ENCODE measurements at regions not wholly inside any gene's neighbourhood (a gene's known extent, or its start where the extent isn't known, plus 50 kb on each side); places are given as distances from the start of the nearest gene placed in this dataset.

DNA sequence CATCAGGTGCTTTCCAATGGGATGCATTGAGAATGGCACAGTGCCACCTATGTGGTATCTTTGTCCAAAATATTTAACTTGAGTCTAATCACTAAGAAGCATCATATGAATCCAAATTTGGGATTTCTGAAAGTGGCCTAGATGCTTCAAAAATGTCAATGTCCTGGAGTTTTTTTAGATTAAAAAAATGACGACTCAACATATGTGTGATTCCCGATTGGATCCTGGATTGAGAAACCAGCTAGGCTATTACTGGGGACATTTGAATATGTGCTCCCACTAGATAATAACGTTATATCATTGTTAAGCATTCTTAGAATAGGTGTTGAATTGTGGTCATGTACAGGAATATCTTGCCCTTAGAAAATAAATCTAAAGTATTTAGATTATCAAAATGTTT lies 189.2 kb downstream of the TBXT start:
- TF ChIP-seq POLR2AphosphoS5 (IDR thresholded peaks at IDR 0.05): no peak
- TF ChIP-seq, protein P1, sequence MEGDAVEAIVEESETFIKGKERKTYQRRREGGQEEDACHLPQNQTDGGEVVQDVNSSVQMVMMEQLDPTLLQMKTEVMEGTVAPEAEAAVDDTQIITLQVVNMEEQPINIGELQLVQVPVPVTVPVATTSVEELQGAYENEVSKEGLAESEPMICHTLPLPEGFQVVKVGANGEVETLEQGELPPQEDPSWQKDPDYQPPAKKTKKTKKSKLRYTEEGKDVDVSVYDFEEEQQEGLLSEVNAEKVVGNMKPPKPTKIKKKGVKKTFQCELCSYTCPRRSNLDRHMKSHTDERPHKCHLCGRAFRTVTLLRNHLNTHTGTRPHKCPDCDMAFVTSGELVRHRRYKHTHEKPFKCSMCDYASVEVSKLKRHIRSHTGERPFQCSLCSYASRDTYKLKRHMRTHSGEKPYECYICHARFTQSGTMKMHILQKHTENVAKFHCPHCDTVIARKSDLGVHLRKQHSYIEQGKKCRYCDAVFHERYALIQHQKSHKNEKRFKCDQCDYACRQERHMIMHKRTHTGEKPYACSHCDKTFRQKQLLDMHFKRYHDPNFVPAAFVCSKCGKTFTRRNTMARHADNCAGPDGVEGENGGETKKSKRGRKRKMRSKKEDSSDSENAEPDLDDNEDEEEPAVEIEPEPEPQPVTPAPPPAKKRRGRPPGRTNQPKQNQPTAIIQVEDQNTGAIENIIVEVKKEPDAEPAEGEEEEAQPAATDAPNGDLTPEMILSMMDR (IDR thresholded peaks at IDR 0.05): no peak
- no peak for TF ChIP-seq POLR2A (IDR thresholded peaks at IDR 0.05)
- TF ChIP-seq EP300 (IDR thresholded peaks at IDR 0.05): no peak
- DNase-seq (no peak), ATAC-seq (ENCODE audit: low FRiP score in 2 of 2) (no peak)
- no peaks in the 10 kb centered on the region for H3K36me3 ChIP-seq
- no peaks in the 10 kb centered on the region for H3K9me3 ChIP-seq
- H3K4me3 ChIP-seq: no peak overlapping the region
- H3K4me1 ChIP-seq: no peaks in the 10 kb centered on the region
- 82 to 84% methylated on average over 3 of the region's 3 CpGs for WGBS, 2 donors
- no peaks in the 10 kb centered on the region for H3K27me3 ChIP-seq
- no peak overlapping the region for H3K27ac ChIP-seq

DNA sequence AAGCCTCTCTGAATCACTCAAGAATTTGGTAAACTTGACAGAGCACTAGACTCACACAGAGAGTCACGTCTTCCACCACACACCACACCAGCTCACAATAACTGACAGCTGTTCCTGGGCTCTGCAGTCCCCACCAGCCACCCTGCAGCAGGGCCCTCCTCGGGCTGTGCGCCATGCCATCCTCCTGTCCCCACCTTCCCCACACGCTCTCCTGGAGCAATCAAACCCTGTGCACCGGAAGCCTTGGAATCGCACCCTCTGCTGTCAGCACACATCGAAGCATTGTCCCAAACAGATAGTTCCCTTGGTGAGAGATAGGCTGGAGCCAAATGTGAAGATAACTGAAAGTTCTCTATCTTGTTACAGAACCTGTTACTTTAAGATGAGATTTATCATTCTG lies 191.0 kb downstream of the TBXT start:
- WGBS, 2 donors: 73 to 81% methylated on average over 7 of the region's 7 CpGs
- peak in 1 of 2 donors; percentile 49 for ATAC-seq (ENCODE audit: low FRiP score in 2 of 2)
- no peak for DNase-seq
- Histone ChIP-seq H3K36me3 (no peaks in the 10 kb centered on the region), H3K4me1 (no peaks in the 10 kb centered on the region), H3K4me3 (no peak overlapping the region), H3K27ac (no peak overlapping the region), H3K9me3 (no peaks in the 10 kb centered on the region), H3K27me3 (no peaks in the 10 kb centered on the region)
- no peak for TF ChIP-seq POLR2AphosphoS5 (IDR thresholded peaks at IDR 0.05)
- TF ChIP-seq EP300 (IDR thresholded peaks at IDR 0.05): no peak
- TF ChIP-seq, protein P1 (IDR thresholded peaks at IDR 0.05): no peak
- TF ChIP-seq POLR2A (IDR thresholded peaks at IDR 0.05): no peak

DNA sequence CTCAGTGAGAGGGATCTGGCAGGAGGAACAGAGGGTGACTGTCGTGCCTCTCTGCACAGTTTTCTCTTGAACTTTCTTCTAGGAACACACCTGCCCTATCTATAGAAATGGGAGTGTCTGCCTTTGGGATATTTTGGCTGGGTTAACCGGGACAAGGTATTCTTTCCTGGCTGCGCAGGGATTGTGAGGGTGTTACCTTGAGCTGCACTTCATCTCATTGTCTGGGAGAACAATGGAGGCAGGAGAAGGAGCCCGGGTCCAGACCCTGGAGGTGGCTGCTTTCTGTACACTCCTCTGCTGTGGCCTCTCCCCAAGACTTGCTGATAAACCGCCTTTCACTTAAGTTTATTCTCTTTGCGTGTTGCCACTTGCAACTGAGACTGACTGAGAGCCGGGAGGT lies 192.8 kb downstream of the TBXT start:
- ATAC-seq (ENCODE audit: low FRiP score in 2 of 2) (no peak), DNase-seq (no peak)
- 67 to 78% methylated on average over 7 of the region's 7 CpGs for WGBS, 2 donors
- H3K9me3 ChIP-seq: no peaks in the 10 kb centered on the region
- no peak overlapping the region for H3K27ac ChIP-seq
- H3K4me1 ChIP-seq: no peaks in the 10 kb centered on the region
- no peaks in the 10 kb centered on the region for H3K27me3 ChIP-seq
- TF ChIP-seq, protein P1 (IDR thresholded peaks at IDR 0.05): no peak
- TF ChIP-seq POLR2A (IDR thresholded peaks at IDR 0.05) (no peak), POLR2AphosphoS5 (IDR thresholded peaks at IDR 0.05) (no peak), EP300 (IDR thresholded peaks at IDR 0.05) (no peak)
- no peak overlapping the region for H3K4me3 ChIP-seq
- H3K36me3 ChIP-seq: no peaks in the 10 kb centered on the region

DNA sequence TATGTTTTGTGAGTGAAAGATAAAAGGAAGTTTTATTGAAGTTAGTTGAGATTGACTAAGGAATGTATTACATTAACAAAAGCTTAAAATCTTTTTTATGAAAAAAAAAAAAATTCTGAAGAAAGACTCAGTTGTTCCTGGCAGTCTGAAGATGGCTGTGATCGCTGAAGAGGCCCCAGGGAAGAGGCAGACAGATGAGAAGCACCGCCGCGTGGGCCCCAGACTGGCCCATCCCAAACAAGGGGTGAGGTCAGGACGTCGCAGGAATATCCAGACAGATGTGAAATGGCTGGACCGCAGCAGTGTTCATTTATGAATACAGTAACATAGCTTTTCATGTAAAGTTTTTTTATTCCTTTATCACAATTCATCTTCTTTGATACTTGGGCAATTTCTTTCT lies 194.2 kb downstream of the TBXT start:
- DNase-seq: no peak
- no peak overlapping the region for H3K4me3 ChIP-seq
- no peaks in the 10 kb centered on the region for H3K9me3 ChIP-seq
- no peaks in the 10 kb centered on the region for H3K27me3 ChIP-seq
- 79 to 84% methylated on average over 7 of the region's 7 CpGs for WGBS, 2 donors
- no peaks in the 10 kb centered on the region for H3K4me1 ChIP-seq
- ATAC-seq (ENCODE audit: low FRiP score in 2 of 2): peak in 1 of 2 donors; percentile 83
- no peak overlapping the region for H3K27ac ChIP-seq
- TF ChIP-seq EP300 (IDR thresholded peaks at IDR 0.05): no peak
- TF ChIP-seq, protein P1 (IDR thresholded peaks at IDR 0.05): no peak
- no peak for TF ChIP-seq POLR2AphosphoS5 (IDR thresholded peaks at IDR 0.05)
- no peak for TF ChIP-seq POLR2A (IDR thresholded peaks at IDR 0.05)
- no peaks in the 10 kb centered on the region for H3K36me3 ChIP-seq

DNA sequence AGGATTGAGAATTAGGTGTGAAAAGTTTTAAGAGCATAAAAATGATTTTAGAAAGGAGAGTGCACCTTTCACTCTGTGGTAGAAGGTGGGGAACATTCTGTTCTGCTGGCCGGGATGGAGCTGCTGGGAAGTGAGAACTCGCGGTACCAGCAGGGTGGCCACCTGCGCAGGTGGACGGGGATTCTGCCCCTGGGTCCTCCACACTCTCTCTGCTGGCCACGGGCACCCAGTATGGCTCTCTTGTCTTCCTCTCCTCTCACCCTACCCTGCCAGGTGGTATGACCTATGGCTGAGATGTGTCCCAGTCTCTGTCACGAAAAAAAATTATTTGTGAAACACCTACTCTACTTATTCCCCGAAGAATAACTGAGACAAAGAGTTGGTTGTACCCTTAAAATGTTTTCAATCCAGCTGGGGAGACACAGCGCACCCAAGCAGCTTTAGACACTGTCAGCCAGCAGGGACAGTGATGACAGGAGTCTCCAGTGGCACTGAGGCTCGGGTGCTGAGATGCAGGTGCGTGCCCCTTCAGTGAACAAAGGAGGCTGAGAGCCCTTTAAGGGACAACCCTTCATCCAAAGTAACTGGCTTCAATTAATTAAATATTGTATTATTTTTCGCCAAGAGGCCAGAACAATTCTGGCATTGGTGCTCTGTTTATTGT lies 195.4 kb downstream of the TBXT start:
- WGBS, 2 donors: 62 to 75% methylated on average over 10 to 12 of the region's 12 CpGs

More for the DNA sequence above, 195.4 kb downstream of the TBXT start:
- DNase-seq (peak in 1 of 2 donors; percentile 36), ATAC-seq (ENCODE audit: low FRiP score in 2 of 2) (no peak)
- Histone ChIP-seq H3K27ac (no peak overlapping the region), H3K4me3 (no peak overlapping the region), H3K36me3 (no peaks in the 10 kb centered on the region), H3K27me3 (no peaks in the 10 kb centered on the region), H3K9me3 (no peaks in the 10 kb centered on the region), H3K4me1 (no peaks in the 10 kb centered on the region)
- TF ChIP-seq POLR2A (IDR thresholded peaks at IDR 0.05) (no peak), POLR2AphosphoS5 (IDR thresholded peaks at IDR 0.05) (no peak), EP300 (IDR thresholded peaks at IDR 0.05) (no peak)
- TF ChIP-seq, protein P1 (IDR thresholded peaks at IDR 0.05): no peak
